AG04449 (cell line): ENCODE measurements at regions not wholly inside any gene's neighbourhood (a gene's known extent, or its start where the extent isn't known, plus 50 kb on each side); places are given as distances from the start of the nearest gene placed in this dataset.
"Not testable (repeated sequence)": the region's sequence is repeated elsewhere in the genome, so short reads cannot be mapped to it uniquely, and the experiment has no call there.

Experiments used
- CTCF ChIA-PET: fragments of 350-600 bp; formaldehyde crosslinking; extraction: SDS; loops from one replicate; lab custom pipeline; 2021; ENCODE audit warnings: antibody characterized with exemption; lab: Yijun Ruan, JAX
- POLR2A ChIA-PET: fragments of 400-600, 350-600 bp; formaldehyde crosslinking; extraction: SDS; loops from one replicate; lab custom pipeline; 2020; ENCODE audit warnings: antibody characterized with exemption, inconsistent platforms; lab: Yijun Ruan, JAX
- DNase-seq: peaks from one replicate; pipeline ENCODE4 v3.0.0-alpha.2; 2010; ENCODE audit warnings: low read depth, low spot score
- H3K4me3 ChIP-seq: 2 replicates; pipeline ENCODE4 v1.5.1; 2011; ENCODE audit warnings: low read depth, mild to moderate bottlenecking, control low read depth, low read length
- CTCF ChIP-seq: IDR thresholded peaks from one replicate; pipeline ENCODE4 v1.5.1; 2011; ENCODE audit warnings: mild to moderate bottlenecking, moderate library complexity, low read length, control low read depth, inconsistent platforms; ENCODE audit not compliant: insufficient read depth; ENCODE audit errors: missing control alignments

DNA sequence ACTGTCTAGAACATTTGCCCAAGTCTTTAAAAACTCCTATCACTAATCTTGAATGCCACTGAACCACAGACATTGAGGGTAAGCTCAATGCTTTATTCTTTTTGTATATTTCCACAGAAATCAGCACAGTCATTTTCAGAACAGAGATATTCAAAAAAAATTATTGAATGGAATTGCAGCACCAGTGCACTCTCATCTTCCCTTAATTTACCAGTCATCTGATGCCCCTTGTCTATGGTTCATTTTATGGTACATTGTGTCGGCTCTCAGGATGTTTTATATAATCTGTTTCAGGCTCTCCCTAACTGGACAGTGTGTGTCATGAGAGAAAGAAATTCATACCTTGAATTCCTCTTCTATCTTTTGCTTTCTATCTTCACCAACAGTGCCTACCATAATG, 158.4 kb upstream of the NR4A3 start:
- no peak overlapping the region for H3K4me3 ChIP-seq
- CTCF ChIA-PET: no interaction called here
- no peak for DNase-seq
- no peak for TF ChIP-seq CTCF
- POLR2A ChIA-PET: no interaction called here

- CTCF ChIA-PET: no interaction called here
- H3K4me3 ChIP-seq: no peak overlapping the region
- POLR2A ChIA-PET: no interaction called here
- no peak for TF ChIP-seq CTCF
- DNase-seq: no peak
Observed at GRCh38 chr9:99663856-99664255, 157.8 kb upstream of the NR4A3 start.

DNA sequence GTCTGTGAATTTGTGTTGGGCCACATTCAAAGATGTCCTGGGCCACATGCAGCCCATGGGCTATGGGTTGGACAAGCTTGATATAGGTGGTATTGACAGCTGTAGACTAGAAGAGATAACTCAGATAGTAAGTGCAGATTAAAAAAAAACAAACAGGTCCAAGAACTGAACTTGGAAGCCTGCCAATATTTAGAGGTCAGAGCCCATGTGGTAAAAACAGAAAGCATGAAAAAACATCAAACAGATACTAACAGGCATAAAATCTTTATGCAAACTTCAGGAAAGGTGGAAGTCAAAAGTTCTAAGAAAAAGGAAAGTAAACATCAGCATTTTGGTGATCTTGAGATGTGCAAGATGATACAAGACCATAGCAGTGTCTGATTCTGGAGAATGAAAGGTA, 155.1 kb upstream of the NR4A3 start:
- POLR2A ChIA-PET: no interaction called here
- CTCF ChIA-PET: no interaction called here
- DNase-seq: no peak
- H3K4me3 ChIP-seq: no peak overlapping the region
- TF ChIP-seq CTCF: no peak

DNA sequence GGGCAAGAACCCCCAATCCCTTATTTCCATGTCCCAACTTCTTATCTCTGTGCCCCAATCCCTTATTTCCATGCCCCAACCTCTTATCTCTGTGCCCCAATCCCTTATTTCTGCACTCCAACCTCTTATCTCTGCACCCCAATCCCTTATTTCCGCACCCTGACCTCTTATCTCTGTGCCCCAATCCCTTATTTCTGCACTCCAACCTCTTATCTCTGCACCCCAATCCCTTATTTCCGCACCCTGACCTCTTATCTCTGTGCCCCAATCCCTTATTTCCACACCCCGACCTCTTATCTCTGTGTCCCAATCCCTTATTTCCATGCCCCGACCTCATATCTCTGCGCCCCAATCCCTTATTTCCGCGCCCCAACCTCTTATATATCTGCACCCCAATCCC, 150.8 kb upstream of the NR4A3 start:
- CTCF ChIA-PET, POLR2A ChIA-PET, DNase-seq, H3K4me3 ChIP-seq: not testable (repeated sequence)

DNA sequence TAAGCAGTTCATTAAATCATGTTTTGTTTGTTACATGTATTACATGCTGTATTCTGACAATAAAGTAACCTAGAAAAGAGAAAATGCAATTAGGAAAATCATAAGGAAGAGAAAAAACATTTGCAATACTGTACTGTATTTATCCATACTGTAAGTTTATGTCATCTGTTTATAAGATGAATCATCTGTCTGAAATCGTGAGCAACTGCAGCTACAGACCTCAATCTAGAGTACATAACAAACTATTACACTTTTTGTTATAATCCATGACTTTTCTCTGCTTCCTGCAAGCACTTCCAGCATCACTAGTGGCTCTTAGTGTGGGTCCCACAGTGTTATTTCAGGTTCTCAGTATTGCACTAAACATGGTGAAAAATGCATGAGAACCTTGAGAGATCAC, 144.4 kb upstream of the NR4A3 start:
- ChIA-PET CTCF (no interaction called here), POLR2A (no interaction called here)
- no peak for TF ChIP-seq CTCF
- no peak overlapping the region for H3K4me3 ChIP-seq
- peak; percentile 5 for DNase-seq

DNA sequence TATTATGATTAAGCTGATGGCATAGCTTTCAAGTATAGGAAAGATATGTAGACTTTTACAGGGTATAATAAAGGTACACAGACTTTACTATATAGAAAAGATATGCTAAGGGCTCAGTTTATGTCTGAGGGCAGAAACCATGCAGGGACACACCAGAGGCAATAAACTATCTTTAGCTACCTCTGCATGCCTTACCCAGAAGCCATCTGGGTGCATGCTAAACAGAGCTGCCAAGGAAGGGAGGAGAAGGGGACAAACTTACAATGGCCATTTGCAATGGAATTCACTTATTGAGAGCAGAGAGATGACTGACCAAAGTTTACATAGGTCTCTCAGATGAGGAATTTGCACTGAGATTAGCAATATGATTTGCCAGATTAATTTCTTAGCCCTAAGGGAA, 143.1 kb upstream of the NR4A3 start:
- POLR2A ChIA-PET: no interaction called here
- no peak for DNase-seq
- CTCF ChIA-PET: no interaction called here
- TF ChIP-seq CTCF: no peak
- no peak overlapping the region for H3K4me3 ChIP-seq

GRCh38 chr9:99680191-99680590, 141.5 kb upstream of the NR4A3 start:
- TF ChIP-seq CTCF: no peak
- CTCF ChIA-PET: interaction anchor here (1.2 kb wide), 1 partner anchor 415 kb away, joined by 3 read pairs; no protein-coding TSS in a partner anchor
- DNase-seq: peak; percentile 17
- POLR2A ChIA-PET: no interaction called here
- H3K4me3 ChIP-seq: no peak overlapping the region
